ACC112 (cell line): ENCODE measurements at regions not wholly inside any gene's neighbourhood (a gene's known extent, or its start where the extent isn't known, plus 50 kb on each side); places are given as distances from the start of the nearest gene placed in this dataset.
"Not testable (repeated sequence)": the region's sequence is repeated elsewhere in the genome, so short reads cannot be mapped to it uniquely, and the experiment has no call there.

Experiments
- H2AFZ ChIP-seq: fragments of 200-600 bp; sonication (generic); one replicate; pipeline ENCODE4 v1.6.0; 2017; ENCODE audit warnings: antibody characterized with exemption, low read length; ENCODE audit not compliant: unreplicated experiment
- H3K27ac ChIP-seq: fragments of 200-600 bp; sonication (generic); 2 replicates; pipeline ENCODE4 v1.5.1; 2014; ENCODE audit warnings: low read depth, mild to moderate bottlenecking, antibody characterized with exemption, low read length, moderate library complexity
- H3K27me3 ChIP-seq: fragments of 200-600 bp; sonication (generic); 2 replicates; pipeline ENCODE4 v1.6.1; 2014; ENCODE audit warnings: mild to moderate bottlenecking, antibody characterized with exemption, low read length, moderate library complexity, mixed read lengths; ENCODE audit not compliant: insufficient read depth
- H3K36me3 ChIP-seq: fragments of 200-600 bp; sonication (generic); 2 replicates; pipeline ENCODE4 v1.6.1; 2016; ENCODE audit warnings: mild to moderate bottlenecking, antibody characterized with exemption, low read length, moderate library complexity, mixed read lengths; ENCODE audit not compliant: insufficient read depth
- H3K4me1 ChIP-seq: fragments of 200-600 bp; sonication (generic); one replicate; pipeline ENCODE4 v1.6.1; 2016; ENCODE audit warnings: low read length, mixed read lengths; ENCODE audit not compliant: insufficient read depth, unreplicated experiment, control insufficient read depth
- H3K4me3 ChIP-seq: fragments of 200-600 bp; sonication (generic); 2 replicates; pipeline ENCODE4 v1.5.1; 2014; ENCODE audit warnings: mild to moderate bottlenecking, low read depth, low read length
- H3K79me2 ChIP-seq: fragments of 200-600 bp; sonication (generic); one replicate; pipeline ENCODE4 v1.6.0; 2016; ENCODE audit warnings: low read length; ENCODE audit not compliant: control insufficient read depth, unreplicated experiment, insufficient read depth

- not testable (repeated sequence) for H3K36me3 ChIP-seq, H3K27ac ChIP-seq, H3K27me3 ChIP-seq, H2AFZ ChIP-seq, H3K4me1 ChIP-seq, H3K4me3 ChIP-seq, H3K79me2 ChIP-seq
Measured at GRCh38 chr2:11088821-11089220, 66.4 kb upstream of the SLC66A3 start.

- no peaks in the 10 kb centered on the region for H3K4me1 ChIP-seq
- no peak overlapping the region for H3K27ac ChIP-seq
- H3K27me3 ChIP-seq, result peaks cover 12% of the 10 kb centered on the region
- no peaks in the 10 kb centered on the region for H3K36me3 ChIP-seq
- no peak overlapping the region for H2AFZ ChIP-seq
- H3K4me3 ChIP-seq, result no peak overlapping the region
- H3K79me2 ChIP-seq, result no peaks in the 10 kb centered on the region
Measured at GRCh38 chr2:11090187-11090586, 65.1 kb upstream of the SLC66A3 start.

- Histone ChIP-seq H3K4me3 (no peak overlapping the region), H2AFZ (no peak overlapping the region), H3K27me3 (peaks cover 12% of the 10 kb centered on the region), H3K36me3 (no peaks in the 10 kb centered on the region), H3K4me1 (peaks cover 8% of the 10 kb centered on the region), H3K79me2 (no peaks in the 10 kb centered on the region), H3K27ac (no peak overlapping the region)
Measured at GRCh38 chr2:11092701-11093335, 62.4 kb upstream of the SLC66A3 start.

GRCh38 chr2:11093467-11093866 lies 61.8 kb upstream of the SLC66A3 start:
- H2AFZ ChIP-seq, result no peak overlapping the region
- H3K36me3 ChIP-seq, result no peaks in the 10 kb centered on the region
- H3K27ac ChIP-seq, result no peak overlapping the region
- peaks cover 9% of the 10 kb centered on the region for H3K4me1 ChIP-seq
- H3K27me3 ChIP-seq, result peaks cover 12% of the 10 kb centered on the region
- no peak overlapping the region for H3K4me3 ChIP-seq
- H3K79me2 ChIP-seq, result no peaks in the 10 kb centered on the region

GRCh38 chr2:11094021-11094810 lies 61.1 kb upstream of the SLC66A3 start:
- Histone ChIP-seq H3K27me3 (peaks cover 12% of the 10 kb centered on the region), H3K27ac (no peak overlapping the region), H3K4me3 (no peak overlapping the region), H3K79me2 (no peaks in the 10 kb centered on the region), H3K36me3 (no peaks in the 10 kb centered on the region), H2AFZ (no peak overlapping the region), H3K4me1 (peaks cover 9% of the 10 kb centered on the region)

- Histone ChIP-seq H3K27ac (no peak overlapping the region), H3K4me1 (peaks cover 9% of the 10 kb centered on the region), H2AFZ (no peak overlapping the region), H3K4me3 (no peak overlapping the region), H3K79me2 (no peaks in the 10 kb centered on the region), H3K36me3 (no peaks in the 10 kb centered on the region), H3K27me3 (peaks cover 17% of the 10 kb centered on the region)
Measured at GRCh38 chr2:11096591-11096990, 58.7 kb upstream of the SLC66A3 start.

GRCh38 chr2:11097038-11097720 lies 58.1 kb upstream of the SLC66A3 start:
- Histone ChIP-seq H2AFZ (no peak overlapping the region), H3K27ac (no peak overlapping the region), H3K27me3 (peaks cover 22% of the 10 kb centered on the region)

GRCh38 chr2:11097854-11098387 lies 57.3 kb upstream of the SLC66A3 start:
- no peak overlapping the region for H2AFZ ChIP-seq
- peaks cover 22% of the 10 kb centered on the region for H3K27me3 ChIP-seq

More at GRCh38 chr2:11097038-11097720, 58.1 kb upstream of the SLC66A3 start:
- H3K4me1 ChIP-seq, result peaks cover 9% of the 10 kb centered on the region
- H3K4me3 ChIP-seq, result no peak overlapping the region
- no peaks in the 10 kb centered on the region for H3K36me3 ChIP-seq
- no peaks in the 10 kb centered on the region for H3K79me2 ChIP-seq

GRCh38 chr2:11099122-11100065 lies 55.9 kb upstream of the SLC66A3 start:
- Histone ChIP-seq H3K4me1 (peaks cover 9% of the 10 kb centered on the region), H2AFZ (no peak overlapping the region), H3K4me3 (no peak overlapping the region), H3K79me2 (no peaks in the 10 kb centered on the region), H3K27ac (no peak overlapping the region), H3K27me3 (peaks cover 18% of the 10 kb centered on the region; the same call in 1 of the 2 replicates), H3K36me3 (no peaks in the 10 kb centered on the region)

More at GRCh38 chr2:11097854-11098387, 57.3 kb upstream of the SLC66A3 start:
- Histone ChIP-seq H3K79me2 (no peaks in the 10 kb centered on the region), H3K4me1 (peaks cover 9% of the 10 kb centered on the region), H3K27ac (no peak overlapping the region), H3K4me3 (no peak overlapping the region), H3K36me3 (no peaks in the 10 kb centered on the region)

- H2AFZ ChIP-seq, result no peak overlapping the region
- peaks cover 9% of the 10 kb centered on the region for H3K4me1 ChIP-seq
- no peaks in the 10 kb centered on the region for H3K79me2 ChIP-seq
- no peaks in the 10 kb centered on the region for H3K36me3 ChIP-seq
- H3K27me3 ChIP-seq, result peaks cover 11% of the 10 kb centered on the region; the same call in 1 of the 2 replicates
- H3K4me3 ChIP-seq, result no peak overlapping the region
- H3K27ac ChIP-seq, result no peak overlapping the region
Measured at GRCh38 chr2:11100130-11100529, 55.1 kb upstream of the SLC66A3 start.
